Mammary epithelial cell (primary cell): ENCODE measurements at regions not wholly inside any gene's neighbourhood (a gene's known extent, or its start where the extent isn't known, plus 50 kb on each side); places are given as distances from the start of the nearest gene placed in this dataset.
"Not testable (repeated sequence)": the region's sequence is repeated elsewhere in the genome, so short reads cannot be mapped to it uniquely, and the experiment has no call there.

Experiments
- CTCF ChIP-seq, 2 donors: IDR thresholded peaks in 1 of 2; conservative IDR thresholded peaks in 1 of 2; 2 replicates each; pipeline ENCODE4 v1.5.1; 2011 to 2012; ENCODE audit warnings: inconsistent platforms in 2 of 2, low read length in 2 of 2, mild to moderate bottlenecking in 2 of 2, control low read depth in 1 of 2, low read depth in 1 of 2; ENCODE audit not compliant: insufficient read depth in 1 of 2; ENCODE audit errors: extremely low read depth in 1 of 2
- EZH2 ChIP-seq: IDR thresholded peaks from 2 replicates; pipeline ENCODE4 v1.6.1; 2012; ENCODE audit warnings: low read length, inconsistent platforms, borderline replicate concordance

GRCh38 chr12:131520553-131520952 lies 190.3 kb upstream of the SFSWAP start:
- TF ChIP-seq CTCF (conservative IDR thresholded peaks at IDR 0.05 in 1 of 2, IDR thresholded peaks at IDR 0.05 in 1 of 2; ENCODE audit: extremely low read depth in 1 of 2, insufficient read depth in 1 of 2, low read depth in 1 of 2, low read length in 2 of 2); EZH2: not testable (repeated sequence)
